ENCODE measurements at regions not wholly inside any gene's neighbourhood (a gene's known extent, or its start where the extent isn't known, plus 50 kb on each side); places are given as distances from the start of the nearest gene placed in this dataset.

- TF ChIP-seq, protein P1, sequence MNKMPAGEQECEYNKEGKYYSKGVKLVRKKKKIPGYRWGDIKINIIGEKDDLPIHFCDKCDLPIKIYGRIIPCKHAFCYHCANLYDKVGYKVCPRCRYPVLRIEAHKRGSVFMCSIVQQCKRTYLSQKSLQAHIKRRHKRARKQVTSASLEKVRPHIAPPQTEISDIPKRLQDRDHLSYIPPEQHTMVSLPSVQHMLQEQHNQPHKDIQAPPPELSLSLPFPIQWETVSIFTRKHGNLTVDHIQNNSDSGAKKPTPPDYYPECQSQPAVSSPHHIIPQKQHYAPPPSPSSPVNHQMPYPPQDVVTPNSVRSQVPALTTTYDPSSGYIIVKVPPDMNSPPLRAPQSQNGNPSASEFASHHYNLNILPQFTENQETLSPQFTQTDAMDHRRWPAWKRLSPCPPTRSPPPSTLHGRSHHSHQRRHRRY (tag by site-specific recombination; IDR thresholded peaks at IDR 0.05) = no peak
- TF ChIP-seq ZNF639 (tag by site-specific recombination; IDR thresholded peaks at IDR 0.05) (no peak), CTCF (tag by site-specific recombination; IDR thresholded peaks at IDR 0.05) (no peak), SP7 (tag by site-specific recombination; IDR thresholded peaks at IDR 0.05) (no peak), GFI1B (tag by site-specific recombination; IDR thresholded peaks at IDR 0.05) (no peak), SALL2 (tag by site-specific recombination; IDR thresholded peaks at IDR 0.05; ENCODE audit: borderline replicate concordance) (no peak), ZNF274 (IDR thresholded peaks at IDR 0.05; ENCODE audit: low read length) (no peak), ZNF274 (tag by site-specific recombination; IDR thresholded peaks at IDR 0.05; ENCODE audit: borderline replicate concordance) (no peak), ZNF335 (tag by site-specific recombination; conservative IDR thresholded peaks at IDR 0.05) (no peak), GLI2 (tag by site-specific recombination; IDR thresholded peaks at IDR 0.05; ENCODE audit: borderline replicate concordance, low read depth) (no peak), ZNF521 (tag by site-specific recombination; IDR thresholded peaks at IDR 0.05) (no peak), ZNF596 (tag by site-specific recombination; IDR thresholded peaks at IDR 0.05) (no peak)
These were observed 67.6 kb upstream of the ZNF800 start for GRCh38 chr7:127460077-127460476.

All from HEK293 (cell line).